GM18520 (cell line): ENCODE measurements at regions not wholly inside any gene's neighbourhood (a gene's known extent, or its start where the extent isn't known, plus 50 kb on each side); places are given as distances from the start of the nearest gene placed in this dataset.

ENCODE experiments used
- ATAC-seq: cut with Tn5 transposase; IDR thresholded peaks from one replicate; pipeline ENCODE4 v1.9.1; 2021; ENCODE audit not compliant: unreplicated experiment

DNA sequence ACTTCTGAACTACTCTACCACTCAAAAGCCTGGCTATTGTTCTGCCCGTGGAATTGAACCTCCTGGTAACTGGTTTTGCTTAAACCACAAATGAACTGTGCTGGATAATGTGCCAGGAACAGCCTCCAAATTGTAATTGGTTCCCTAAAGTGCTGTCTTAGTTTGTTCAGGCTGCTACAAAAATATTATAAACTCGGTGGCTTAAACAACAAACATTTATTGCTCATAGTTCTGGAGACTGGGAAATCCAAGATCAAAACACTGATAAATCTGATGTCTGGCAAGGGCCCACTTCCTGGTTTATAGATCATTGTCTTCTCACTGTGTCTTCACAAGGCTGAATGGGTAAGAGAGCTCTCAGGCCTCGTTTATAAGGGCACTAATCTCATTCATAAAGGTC lies 149.2 kb upstream of the NCKAP5 start:
- ATAC-seq = no peak

DNA sequence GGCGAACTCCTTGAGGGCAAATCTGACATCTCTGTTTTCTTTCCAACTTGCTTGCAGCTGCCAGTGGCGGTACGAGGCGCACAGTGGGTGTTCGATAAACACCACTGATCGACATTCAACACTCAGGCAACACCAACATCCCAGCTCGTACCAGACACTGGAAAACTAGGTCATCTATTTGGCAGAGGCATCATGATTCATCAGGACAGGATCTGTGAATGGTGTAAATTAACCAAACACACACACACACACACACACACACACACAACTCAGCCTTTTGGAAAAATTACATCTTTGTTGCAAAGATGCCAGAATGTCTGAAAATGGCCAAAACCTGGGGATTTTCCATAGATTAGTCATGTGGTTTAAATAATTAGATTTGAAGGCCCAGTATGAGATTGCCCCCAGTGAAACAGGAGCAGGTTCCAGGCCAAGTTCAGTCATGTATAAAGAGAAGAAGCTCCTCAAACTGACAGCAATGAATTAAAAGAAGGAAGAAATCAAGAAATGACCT lies 150.5 kb upstream of the NCKAP5 start:
- no peak for ATAC-seq

DNA sequence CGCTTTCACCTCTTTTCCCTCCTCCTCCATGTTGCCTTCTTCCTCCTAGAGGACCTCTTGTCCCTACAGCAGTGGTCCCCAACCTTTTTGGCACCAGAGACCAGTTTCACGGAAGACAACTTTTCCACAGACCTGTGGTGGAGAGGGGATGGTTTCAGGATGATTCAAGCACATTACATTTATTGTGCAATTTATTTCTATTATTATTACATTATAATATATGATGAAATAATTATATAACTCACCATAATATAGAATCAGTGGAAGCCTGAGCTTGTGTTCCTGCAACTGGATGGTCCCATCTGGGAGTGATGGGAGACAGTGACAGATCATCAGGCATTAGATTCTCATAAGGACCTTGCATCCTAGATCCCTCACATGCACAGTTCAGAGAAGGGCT lies 152.2 kb upstream of the NCKAP5 start:
- ATAC-seq = no peak

DNA sequence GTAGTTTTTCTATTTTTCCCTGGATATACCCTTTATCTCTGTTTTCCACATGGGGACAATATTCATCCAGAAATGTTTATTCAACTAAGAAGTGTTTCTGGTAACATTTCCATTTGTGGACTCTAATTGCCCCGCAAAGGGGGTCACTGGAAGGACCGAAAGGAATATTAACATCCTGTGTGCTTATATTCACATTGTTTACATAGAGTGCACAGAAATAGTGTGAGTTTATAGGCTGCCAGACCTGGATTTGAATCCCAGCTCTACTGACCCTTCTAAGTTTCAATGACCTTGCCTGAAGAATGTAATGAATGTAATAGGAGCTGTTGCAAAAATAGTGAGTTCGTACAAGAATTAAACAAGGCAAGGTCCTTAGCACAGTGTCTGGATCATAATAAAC lies 152.9 kb upstream of the NCKAP5 start:
- no peak for ATAC-seq

DNA sequence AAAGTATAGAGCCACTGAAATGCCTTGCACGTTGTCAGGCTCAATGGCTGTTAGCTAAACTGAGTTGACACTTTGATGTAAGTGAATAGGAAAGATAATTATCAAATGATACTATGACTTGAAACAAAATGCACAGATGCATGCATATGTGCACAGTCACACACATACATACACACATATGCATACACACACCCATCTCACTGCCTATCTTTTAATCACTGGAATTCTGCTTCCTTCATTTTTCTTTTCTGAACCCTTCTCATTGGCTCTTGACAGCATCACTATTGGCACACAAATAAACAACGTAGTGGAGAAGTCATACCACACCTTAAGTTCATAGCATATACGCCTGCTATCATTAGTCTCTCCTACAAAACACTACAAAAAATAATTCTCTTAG lies 154.9 kb upstream of the NCKAP5 start:
- no peak for ATAC-seq

DNA sequence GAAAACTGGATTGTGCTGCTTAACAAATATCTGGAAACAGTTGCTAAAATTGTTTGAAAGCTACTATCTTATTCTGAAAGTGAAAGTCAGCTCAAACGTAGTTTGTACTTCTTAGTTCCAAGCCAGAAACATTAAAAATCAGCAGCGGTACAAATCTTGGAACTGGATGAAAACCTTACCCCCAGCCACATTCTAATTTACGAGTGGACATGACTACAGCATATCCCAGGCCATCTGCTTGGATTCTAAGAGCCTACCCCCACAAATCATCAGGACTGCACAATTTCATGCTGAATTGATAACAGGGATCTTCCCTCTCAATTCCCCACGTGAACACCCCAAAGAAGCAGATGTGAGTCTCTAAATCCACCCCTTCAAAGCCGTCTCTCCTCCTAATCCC lies 158.7 kb upstream of the NCKAP5 start:
- no peak for ATAC-seq

DNA sequence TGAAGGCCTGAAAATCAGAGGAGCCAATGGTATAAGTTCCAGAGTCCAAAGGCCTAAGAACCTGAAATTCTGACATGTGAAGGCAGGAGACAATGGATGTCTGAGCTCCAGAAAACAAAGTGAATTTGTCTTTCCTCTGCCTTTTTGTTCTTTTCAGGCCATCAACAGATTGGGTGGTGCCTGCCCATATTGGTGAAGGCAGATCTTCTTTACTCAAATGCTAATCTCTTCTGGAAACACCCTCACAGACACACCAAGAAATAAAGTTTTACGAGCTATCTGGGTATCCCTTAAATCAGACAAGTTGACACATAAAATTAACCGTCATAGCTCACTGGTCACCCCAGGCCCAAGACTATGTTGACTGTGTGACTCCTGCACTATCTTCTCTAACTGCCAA lies 163.8 kb upstream of the NCKAP5 start:
- no peak for ATAC-seq

DNA sequence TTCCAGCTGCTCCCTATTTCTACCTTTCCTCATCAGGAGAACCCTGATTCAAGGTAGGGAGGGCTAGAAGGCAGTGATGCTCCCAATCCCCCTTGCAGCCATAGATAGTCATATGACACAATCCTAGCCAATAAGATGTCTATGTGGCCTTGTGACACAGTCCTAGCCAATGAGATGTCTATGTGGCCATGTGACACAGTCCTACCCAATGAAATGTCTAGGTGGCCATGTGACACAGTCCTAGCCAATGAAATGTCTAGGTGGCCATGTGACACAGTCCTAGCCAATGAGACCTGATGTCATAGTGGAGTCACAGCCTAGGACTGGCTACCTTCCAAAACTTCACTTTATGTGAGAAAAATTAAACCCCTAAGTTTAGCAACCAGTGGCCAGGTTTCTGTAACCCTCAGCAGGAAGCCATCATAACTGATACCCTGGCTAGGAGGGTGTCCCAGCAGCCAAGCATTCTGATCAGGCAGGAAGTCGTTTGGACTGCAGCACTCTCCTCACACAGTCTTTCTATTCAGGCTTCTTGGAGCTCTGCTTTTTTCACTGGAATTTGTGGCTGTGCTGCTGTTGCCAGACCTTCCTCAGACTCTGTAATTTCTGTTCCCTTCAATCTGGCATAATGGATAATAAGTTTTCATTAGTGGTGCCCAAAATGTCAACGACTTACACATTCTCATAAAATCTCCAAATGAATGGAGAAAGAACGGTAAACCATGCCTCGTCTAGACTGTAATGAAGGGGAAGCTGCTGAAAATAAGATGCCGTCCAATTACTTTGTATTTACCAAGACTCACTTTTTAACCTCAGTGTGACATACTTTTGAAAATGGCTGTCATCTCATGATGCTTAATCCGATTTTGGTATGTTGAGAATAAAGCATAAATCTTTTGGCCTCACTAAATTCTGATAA lies 165.0 kb upstream of the NCKAP5 start:
- no peak for ATAC-seq

DNA sequence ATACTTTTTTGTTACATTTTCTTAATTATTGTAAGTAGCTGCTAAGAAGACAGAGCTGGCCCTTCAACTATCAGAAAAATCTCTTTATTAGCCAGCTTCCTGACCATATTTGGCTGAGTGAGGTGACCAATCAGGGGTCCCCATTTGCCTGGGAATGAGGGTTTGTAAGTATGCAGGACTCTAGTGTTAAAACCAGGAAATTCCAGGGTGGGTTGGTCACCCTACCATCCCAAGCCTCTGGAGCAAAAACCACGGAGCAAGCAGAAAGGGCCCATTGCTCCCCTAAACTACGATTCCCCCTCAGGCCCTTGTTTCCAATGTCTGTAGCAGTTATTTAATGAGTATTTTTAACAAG lies 165.6 kb upstream of the NCKAP5 start:
- ATAC-seq = no peak

DNA sequence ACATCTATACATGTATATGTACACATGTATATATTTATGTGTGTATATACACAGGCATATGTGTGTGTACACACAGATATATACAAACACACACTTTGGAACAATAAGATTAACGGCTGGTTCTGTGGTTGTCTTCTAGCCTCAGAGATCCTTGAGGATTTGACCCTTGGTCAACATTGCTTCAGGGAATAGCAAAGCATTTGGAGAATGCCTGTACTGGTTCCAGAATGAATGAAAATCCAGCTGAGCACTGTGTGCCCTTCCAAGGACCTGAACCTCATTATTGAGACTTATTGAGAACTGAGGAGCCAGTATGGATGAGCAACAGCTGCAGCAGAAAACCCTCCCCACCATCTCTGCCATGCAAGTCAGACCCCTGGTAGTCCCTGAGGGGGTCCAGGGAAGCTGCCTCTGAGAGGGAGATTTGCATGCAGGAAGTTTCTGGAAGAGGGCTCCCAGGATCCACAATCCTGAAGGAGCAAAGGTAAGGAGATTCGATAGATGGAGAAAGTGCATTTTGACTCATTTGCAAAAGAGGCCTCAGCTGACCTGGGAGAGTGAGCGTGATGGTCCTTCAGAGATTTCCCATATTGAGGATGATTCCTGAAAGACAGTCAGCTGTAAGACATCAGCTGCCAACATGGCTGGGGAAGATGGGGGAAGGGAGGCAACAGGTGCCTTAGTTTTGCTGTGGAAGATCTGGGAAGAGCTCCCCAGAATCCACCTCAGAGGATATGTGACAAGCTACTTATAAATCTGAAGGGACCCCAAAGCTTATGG lies 166.6 kb upstream of the NCKAP5 start:
- no peak for ATAC-seq

DNA sequence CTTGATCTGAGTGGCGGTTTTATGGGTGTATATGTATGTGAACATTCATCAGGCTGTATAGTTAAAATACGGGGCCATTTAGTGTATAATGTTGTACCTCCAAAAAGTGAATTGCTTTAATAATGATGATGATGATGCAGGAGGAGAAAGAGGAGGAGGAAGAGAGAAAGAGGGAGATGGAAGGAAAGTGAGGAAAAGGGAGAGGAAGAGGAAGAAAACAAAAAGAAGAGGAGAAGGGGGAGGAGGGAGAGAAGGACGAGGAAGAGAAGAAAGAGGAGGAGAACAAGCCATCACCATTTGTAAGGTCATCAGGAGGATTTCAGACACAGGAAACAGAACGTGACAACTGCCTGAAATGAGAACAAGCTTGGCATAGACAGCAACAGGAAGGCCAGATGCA lies 168.4 kb upstream of the NCKAP5 start:
- ATAC-seq = no peak

DNA sequence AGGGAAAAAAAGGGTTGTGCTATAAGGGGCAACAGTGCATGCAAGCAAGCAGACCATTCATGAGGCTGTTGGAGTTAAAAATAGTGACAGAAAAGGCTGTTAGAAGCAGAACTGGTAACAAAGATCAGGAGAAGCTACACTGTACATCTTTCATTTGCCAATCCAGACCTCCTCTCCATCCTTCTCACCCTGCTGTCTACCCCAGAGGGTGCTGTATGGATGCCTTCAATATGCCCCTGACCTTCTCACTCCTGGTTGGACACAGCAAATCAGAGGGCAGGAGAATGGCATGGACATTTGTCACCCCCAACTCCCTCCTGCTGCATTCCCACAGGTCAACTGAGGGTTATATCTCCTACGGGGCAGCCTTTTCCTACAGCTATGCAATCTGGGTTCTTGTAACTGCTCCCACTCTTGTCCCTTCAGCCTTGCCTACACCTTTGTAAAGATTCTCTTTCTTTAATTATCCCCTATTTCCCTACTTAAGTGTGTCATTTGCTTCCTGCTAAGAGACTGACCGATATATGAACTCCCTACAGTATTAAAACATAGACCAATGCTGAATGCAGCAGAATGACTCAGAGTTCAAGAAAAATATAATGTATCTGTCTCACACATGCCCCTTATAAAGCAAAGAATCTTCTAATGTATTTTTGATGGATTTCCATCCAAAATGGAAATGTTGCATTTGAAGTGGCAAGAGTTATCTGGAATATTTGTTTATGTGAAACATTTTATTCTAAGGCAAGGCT lies 169.2 kb upstream of the NCKAP5 start:
- ATAC-seq = no peak

DNA sequence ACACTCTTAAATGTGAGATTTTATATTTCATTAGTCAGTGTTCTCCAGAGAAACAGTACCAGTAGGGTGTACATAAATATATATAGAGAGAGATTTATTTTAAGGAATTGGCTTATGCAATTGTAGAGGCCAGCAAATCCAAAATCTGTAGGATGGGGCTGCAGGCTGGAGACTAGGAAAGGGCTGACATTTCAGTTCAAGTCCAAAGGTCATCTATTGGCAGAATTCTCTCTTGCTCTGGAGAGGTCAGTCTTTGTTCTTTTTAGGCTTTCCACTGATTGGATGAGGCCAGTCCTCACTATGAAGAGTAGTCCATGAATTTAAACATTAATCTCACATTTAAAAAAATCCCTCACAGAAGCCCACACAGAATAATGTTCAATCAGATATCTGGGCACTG lies 170.8 kb upstream of the NCKAP5 start:
- ATAC-seq = no peak

DNA sequence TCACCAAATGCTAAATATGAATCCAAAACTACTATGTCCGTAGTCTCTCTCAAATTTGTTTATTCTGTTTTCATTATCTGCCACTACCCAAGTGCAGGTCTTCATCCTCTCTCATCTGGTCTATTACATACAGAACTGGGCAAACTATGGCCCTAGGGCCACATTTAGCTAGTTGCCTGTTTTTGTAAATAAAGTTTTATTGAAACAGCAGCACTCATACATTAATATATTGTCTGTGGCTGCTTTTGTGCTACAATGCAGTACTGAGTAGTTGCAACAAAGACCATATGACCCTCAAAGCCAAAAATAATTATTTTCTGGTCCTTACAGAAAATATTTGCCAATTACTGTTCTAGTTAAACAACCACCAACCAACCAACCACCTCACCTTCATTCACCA lies 172.2 kb upstream of the NCKAP5 start:
- no peak for ATAC-seq

DNA sequence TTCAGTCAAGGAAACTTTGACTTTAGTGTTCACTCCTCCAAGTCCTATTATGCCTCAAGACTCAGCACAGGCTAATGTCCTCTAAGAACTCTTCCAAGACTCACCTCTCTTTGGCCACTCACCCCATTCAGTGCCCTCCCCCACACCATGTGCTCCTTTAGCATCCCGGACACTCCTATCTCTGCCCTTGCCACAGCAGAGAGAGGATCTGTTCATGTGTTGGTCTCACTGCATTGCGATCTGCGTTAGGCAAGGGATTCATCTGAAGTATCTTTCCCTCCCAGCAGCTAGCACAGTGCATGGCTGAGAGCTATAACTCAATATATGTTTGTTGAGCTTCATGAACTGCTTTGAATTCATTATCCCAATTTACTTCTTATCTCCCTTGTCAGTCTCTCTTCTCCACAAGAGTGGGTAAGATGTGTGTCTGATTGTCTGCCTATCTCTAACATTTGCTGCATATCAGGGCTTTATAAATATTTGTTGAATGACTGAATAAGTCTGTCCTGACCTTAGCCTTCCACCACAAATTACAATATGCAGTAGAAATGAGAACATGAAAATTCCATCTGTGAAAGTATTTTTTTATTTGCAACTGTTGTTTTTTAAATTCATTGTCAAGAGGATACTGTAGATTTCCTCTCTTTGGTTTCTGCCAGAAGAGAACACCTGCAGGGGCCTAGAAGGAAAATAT lies 179.9 kb upstream of the NCKAP5 start:
- ATAC-seq = no peak

DNA sequence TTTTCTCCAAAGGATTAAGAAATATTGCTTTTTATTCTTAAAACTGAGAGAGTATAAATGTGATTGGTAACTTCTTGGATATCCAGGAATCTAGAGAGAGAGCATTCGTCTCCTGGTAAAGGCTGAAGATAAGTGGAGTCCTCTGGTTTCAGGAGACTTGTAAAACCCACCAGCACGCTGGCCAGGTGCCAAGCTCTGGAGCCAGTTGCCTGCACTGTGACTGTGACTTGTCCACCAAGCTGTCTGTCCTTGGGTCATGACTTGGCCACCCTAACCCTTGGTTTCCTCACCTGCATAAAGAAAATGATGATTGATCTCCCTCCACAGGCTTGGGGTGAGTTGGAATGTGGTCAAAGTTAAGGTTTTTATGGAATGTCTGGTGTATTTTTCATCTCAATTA lies 185.4 kb upstream of the NCKAP5 start:
- no peak for ATAC-seq

DNA sequence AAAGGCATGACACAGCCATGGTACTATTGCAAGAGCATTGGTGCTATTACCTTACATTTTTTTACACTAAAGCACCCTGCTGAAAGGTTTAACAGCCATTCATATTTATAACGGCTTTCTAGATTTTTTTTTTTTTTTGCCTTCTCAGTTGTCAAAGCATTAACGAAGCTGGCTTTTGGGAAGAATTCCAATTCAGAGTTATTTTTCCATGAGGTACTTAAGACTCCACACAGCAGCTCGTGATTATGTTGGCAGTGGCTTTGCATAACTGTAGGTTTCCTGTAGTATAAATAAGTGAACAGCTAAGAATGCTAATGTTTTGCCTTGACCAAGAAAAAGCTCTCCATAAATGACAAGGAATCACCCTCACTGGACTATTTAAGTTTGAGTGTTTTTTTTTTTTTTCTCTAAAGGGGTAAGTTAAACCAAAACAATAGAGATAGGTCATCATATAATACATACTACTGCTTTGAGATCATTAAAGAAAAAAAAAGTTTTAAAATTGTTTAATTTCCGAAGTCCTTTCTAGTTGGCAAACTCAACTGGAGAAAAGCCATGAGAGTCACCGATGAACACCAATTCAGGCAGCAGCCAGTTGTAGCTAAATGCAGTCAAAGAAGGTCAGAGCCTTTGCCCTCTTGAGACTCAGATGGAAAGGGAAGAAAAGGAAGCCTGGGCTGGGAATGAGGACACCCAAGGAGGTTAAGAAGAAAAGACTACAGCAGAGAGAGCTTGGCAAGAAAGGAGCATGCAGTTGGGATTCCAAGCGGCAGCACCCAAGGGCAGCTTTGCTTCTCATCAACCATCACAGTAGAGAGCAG lies 187.4 kb upstream of the NCKAP5 start:
- no peak for ATAC-seq

DNA sequence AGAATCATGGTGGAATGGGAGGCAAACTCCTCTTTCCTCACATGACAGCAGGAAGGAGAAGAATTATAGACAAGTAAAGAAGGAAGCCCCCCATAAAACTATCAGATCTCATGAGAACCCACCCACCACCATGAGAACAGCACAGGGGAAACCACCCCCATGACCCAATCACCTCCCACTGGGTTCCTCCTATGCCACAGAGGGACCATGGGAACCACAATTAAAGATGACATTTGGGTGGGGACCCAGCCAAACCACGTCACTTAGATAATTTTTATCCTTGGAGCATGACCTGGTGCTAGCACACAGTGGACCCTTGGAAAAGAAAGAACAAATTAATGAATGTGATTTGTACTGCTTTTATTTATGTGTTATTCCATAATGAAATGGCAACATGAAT lies 188.6 kb upstream of the NCKAP5 start:
- ATAC-seq = no peak

DNA sequence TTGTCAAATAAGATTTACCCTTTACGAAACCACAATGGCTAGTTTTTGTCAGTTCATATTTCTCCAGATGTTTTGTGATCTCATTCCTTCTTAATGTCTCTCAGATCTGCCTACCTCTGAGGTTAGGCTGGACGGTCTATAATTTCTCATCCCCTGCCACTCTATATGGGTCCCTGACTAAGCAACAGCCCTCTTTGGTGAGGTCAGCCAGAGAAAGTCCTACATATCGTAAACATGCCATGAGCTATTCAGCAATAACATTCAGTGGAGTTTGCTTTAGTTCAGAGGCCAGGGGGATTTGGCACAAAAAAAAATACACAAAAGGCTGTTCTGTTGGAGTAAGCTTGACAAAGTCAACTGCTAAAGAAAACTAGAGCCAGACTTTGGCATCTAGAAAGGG lies 192.1 kb upstream of the NCKAP5 start:
- no peak for ATAC-seq

DNA sequence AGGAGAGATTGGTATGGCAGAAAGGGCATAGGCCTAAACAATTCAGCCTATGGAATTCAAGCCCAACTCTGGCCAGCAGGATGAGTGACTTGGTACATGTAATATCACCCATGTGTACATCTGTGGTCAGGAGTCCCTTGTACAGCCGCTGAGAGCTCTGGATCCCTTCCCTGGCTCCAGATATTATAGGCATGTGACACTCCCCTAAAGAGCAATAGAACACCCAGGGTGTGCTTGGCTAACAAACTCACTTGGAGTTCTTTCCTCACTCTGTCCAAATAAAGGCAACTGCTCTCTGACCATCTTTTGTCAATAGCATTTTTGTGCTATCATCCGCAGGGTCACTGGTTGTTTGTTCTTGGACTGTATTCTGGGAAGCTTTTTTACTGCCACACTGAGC lies 197.4 kb upstream of the NCKAP5 start:
- no peak for ATAC-seq
